Astrocyte (in vitro differentiated cells and primary cell): ENCODE measurements at regions not wholly inside any gene's neighbourhood (a gene's known extent, or its start where the extent isn't known, plus 50 kb on each side); places are given as distances from the start of the nearest gene placed in this dataset.

Experiments used
- CTCF ChIP-seq: IDR thresholded peaks from 2 replicates; pipeline ENCODE4 v1.5.1; 2011; ENCODE audit warnings: low read depth, mild to moderate bottlenecking, inconsistent platforms, low read length, moderate library complexity; ENCODE audit not compliant: insufficient read depth
- EZH2 ChIP-seq: IDR thresholded peaks from 2 replicates; pipeline ENCODE4 v1.6.1; 2012; ENCODE audit warnings: mild to moderate bottlenecking, low read length, inconsistent platforms; ENCODE audit not compliant: insufficient read depth

GRCh38 chr10:60461688-60462087, 72.0 kb upstream of the ANK3 start:
- TF ChIP-seq CTCF (no peak), EZH2 (no peak)
